ENCODE measurements at regions not wholly inside any gene's neighbourhood (a gene's known extent, or its start where the extent isn't known, plus 50 kb on each side); places are given as distances from the start of the nearest gene placed in this dataset.

GRCh38 chr13:84672616-84673015 is 790.3 kb upstream of the SLITRK1 start:
- Histone ChIP-seq H3K36me3 (no peaks in the 10 kb centered on the region), H3K4me3 (ENCODE audit: low read depth, low read length) (no peak overlapping the region)
- no peak for TF ChIP-seq CTCF (IDR thresholded peaks at IDR 0.05; ENCODE audit: low read depth, low read length)

GRCh38 chr13:84670245-84670644 is 788.0 kb upstream of the SLITRK1 start:
- TF ChIP-seq CTCF (IDR thresholded peaks at IDR 0.05; ENCODE audit: low read depth, low read length): no peak
- no peaks in the 10 kb centered on the region for H3K36me3 ChIP-seq
- no peaks in the 10 kb centered on the region for H3K27me3 ChIP-seq (ENCODE audit: insufficient read depth, low read depth, severe bottlenecking)
- no peak overlapping the region for H3K4me3 ChIP-seq (ENCODE audit: low read depth, low read length)
- DNase-seq: no peak
- H3K27ac ChIP-seq: no peak overlapping the region
- no peaks in the 10 kb centered on the region for H3K9me3 ChIP-seq (ENCODE audit: severe bottlenecking)

More at GRCh38 chr13:84672616-84673015, 790.3 kb upstream of the SLITRK1 start:
- DNase-seq: no peak
- no peaks in the 10 kb centered on the region for H3K9me3 ChIP-seq (ENCODE audit: severe bottlenecking)
- no peaks in the 10 kb centered on the region for H3K27me3 ChIP-seq (ENCODE audit: insufficient read depth, low read depth, severe bottlenecking)
- H3K27ac ChIP-seq: no peak overlapping the region

GRCh38 chr13:84668637-84669036 is 786.4 kb upstream of the SLITRK1 start:
- no peak for DNase-seq
- Histone ChIP-seq H3K27me3 (ENCODE audit: insufficient read depth, low read depth, severe bottlenecking) (no peaks in the 10 kb centered on the region), H3K4me3 (ENCODE audit: low read depth, low read length) (no peak overlapping the region), H3K9me3 (ENCODE audit: severe bottlenecking) (no peaks in the 10 kb centered on the region), H3K27ac (no peak overlapping the region), H3K36me3 (no peaks in the 10 kb centered on the region)
- TF ChIP-seq CTCF (IDR thresholded peaks at IDR 0.05; ENCODE audit: low read depth, low read length): no peak

GRCh38 chr13:84662491-84662890 is 780.2 kb upstream of the SLITRK1 start:
- Histone ChIP-seq H3K27me3 (ENCODE audit: insufficient read depth, low read depth, severe bottlenecking) (no peaks in the 10 kb centered on the region), H3K27ac (no peak overlapping the region), H3K4me3 (ENCODE audit: low read depth, low read length) (no peak overlapping the region), H3K36me3 (no peaks in the 10 kb centered on the region), H3K9me3 (ENCODE audit: severe bottlenecking) (no peaks in the 10 kb centered on the region)
- no peak for DNase-seq
- no peak for TF ChIP-seq CTCF (IDR thresholded peaks at IDR 0.05; ENCODE audit: low read depth, low read length)

- H3K4me3 ChIP-seq (ENCODE audit: low read depth, low read length): no peak overlapping the region
- no peak for DNase-seq
- H3K9me3 ChIP-seq (ENCODE audit: severe bottlenecking): no peaks in the 10 kb centered on the region
- H3K36me3 ChIP-seq: no peaks in the 10 kb centered on the region
- no peaks in the 10 kb centered on the region for H3K27me3 ChIP-seq (ENCODE audit: insufficient read depth, low read depth, severe bottlenecking)
- H3K27ac ChIP-seq: no peak overlapping the region
- no peak for TF ChIP-seq CTCF (IDR thresholded peaks at IDR 0.05; ENCODE audit: low read depth, low read length)
Measured at GRCh38 chr13:84661718-84662117, 779.4 kb upstream of the SLITRK1 start.

- no peaks in the 10 kb centered on the region for H3K36me3 ChIP-seq
- H3K4me3 ChIP-seq (ENCODE audit: low read depth, low read length): no peak overlapping the region
- no peaks in the 10 kb centered on the region for H3K9me3 ChIP-seq (ENCODE audit: severe bottlenecking)
- DNase-seq: no peak
- no peaks in the 10 kb centered on the region for H3K27me3 ChIP-seq (ENCODE audit: insufficient read depth, low read depth, severe bottlenecking)
- no peak overlapping the region for H3K27ac ChIP-seq
- TF ChIP-seq CTCF (IDR thresholded peaks at IDR 0.05; ENCODE audit: low read depth, low read length): no peak
Measured at GRCh38 chr13:84659359-84659661, 777.0 kb upstream of the SLITRK1 start.
